ENCODE measurements at regions not wholly inside any gene's neighbourhood (a gene's known extent, or its start where the extent isn't known, plus 50 kb on each side); places are given as distances from the start of the nearest gene placed in this dataset.

- in situ Hi-C loops (cut with MboI), result no loop called here
- intact Hi-C loops (cut with micrococcal nuclease; ENCODE audit: unreplicated experiment), result no loop called here
- Histone ChIP-seq H3K79me2 (ENCODE audit: control insufficient read depth, insufficient read depth, low read length) (no peaks in the 10 kb centered on the region), H3K36me3 (ENCODE audit: control insufficient read depth in 2 of 2, insufficient read depth in 2 of 2, low read length in 1 of 2) (no peaks in the 10 kb centered on the region), H2AFZ (ENCODE audit: control insufficient read depth, low read depth, low read length) (0 out of 2 replicates have a peak overlapping the region, but pooled peaks have one; percentile 4), H3K27ac (ENCODE audit: control insufficient read depth, insufficient read depth) (no peak overlapping the region), H3K4me2 (ENCODE audit: control insufficient read depth, insufficient read depth) (no peak overlapping the region), H3K9me3 (replicated peaks; ENCODE audit: control insufficient read depth, insufficient read depth, low read length) (no peaks in the 10 kb centered on the region), H3K27me3 (replicated peaks in 1 of 2; ENCODE audit: control insufficient read depth in 2 of 2, insufficient read depth in 2 of 2, low read length in 1 of 2) (no peaks in the 10 kb centered on the region), H3K4me1 (ENCODE audit: control insufficient read depth, insufficient read depth, low read length) (peaks cover 12% of the 10 kb centered on the region), H3K4me3 (no peak overlapping the region), H4K20me1 (ENCODE audit: control insufficient read depth, insufficient read depth) (no peaks in the 10 kb centered on the region), H3K9ac (ENCODE audit: control insufficient read depth, insufficient read depth, low read length) (no peak overlapping the region)
- ChIA-PET SMC1A (ENCODE audit: uncharacterized antibody, unreplicated experiment) (interaction anchor here (1.2 to 3.5 kb wide), 6 partner anchors 8 to 68 kb away, joined by 3 to 11 read pairs (median 6); no protein-coding TSS in a partner anchor), CTCF (interaction anchor here (0.9 to 3.5 kb wide), 8 partner anchors 8 to 163 kb away, joined by 4 to 19 read pairs (median 10); no protein-coding TSS in a partner anchor), POLR2A (interaction anchor here (0.5 to 2.1 kb wide), 2 partner anchors 28 to 87 kb away, joined by 3 to 15 read pairs; no protein-coding TSS in a partner anchor), RAD21 (ENCODE audit: unreplicated experiment) (interaction anchor here (1.2 to 3.2 kb wide), 4 partner anchors 23 to 88 kb away, joined by 5 to 16 read pairs (median 8); no protein-coding TSS in a partner anchor)
- DNase-seq (ENCODE audit: low read depth, low spot score), result no peak
- no peak for FAIRE-seq
- WGBS (ENCODE audit: insufficient coverage, insufficient replicate concordance, low lambda C conversion rate, missing lambda C conversion rate), result 82% methylated on average over 15 of the region's 15 CpGs
- BruUV-seq (replicated peaks), result no TSS peak
- ATAC-seq, result no peak
- TF ChIP-seq NFXL1 (IDR thresholded peaks at IDR 0.05; ENCODE audit: borderline replicate concordance) (no peak), TCF3 (IDR thresholded peaks at IDR 0.05; ENCODE audit: borderline replicate concordance, insufficient read depth, low read depth, low read length) (no peak), PKNOX1 (IDR thresholded peaks at IDR 0.05) (no peak), SRF (IDR thresholded peaks at IDR 0.05; ENCODE audit: low read depth in 2 of 2, low read length in 2 of 2) (no peak), CUX1 (IDR thresholded peaks at IDR 0.05; ENCODE audit: insufficient replicate concordance, low read depth, low read length) (no peak), STAT3 (IDR thresholded peaks at IDR 0.05; ENCODE audit: low read depth, low read length) (no peak), ZSCAN29 (IDR thresholded peaks at IDR 0.05) (no peak), CBFB (IDR thresholded peaks at IDR 0.05; ENCODE audit: low read depth) (no peak), ZZZ3 (IDR thresholded peaks at IDR 0.05; ENCODE audit: control insufficient read depth, insufficient read length, low read depth) (no peak), KDM1A (IDR thresholded peaks at IDR 0.05; ENCODE audit: borderline replicate concordance) (no peak), SIN3A (IDR thresholded peaks at IDR 0.05; ENCODE audit: low read depth, low read length) (no peak), LARP7 (IDR thresholded peaks at IDR 0.05) (no peak), TCF12 (IDR thresholded peaks at IDR 0.05; ENCODE audit: low read depth, low read length) (no peak), RCOR1 (conservative IDR thresholded peaks at IDR 0.05; ENCODE audit: low read depth, low read length) (no peak), ZNF622 (IDR thresholded peaks at IDR 0.05) (no peak), ZNF24 (IDR thresholded peaks at IDR 0.05) (no peak)
Measured at GRCh38 chr5:139738193-139739149, 57.1 kb upstream of the PSD2 start.

All from GM12878 (cell line).